ENCODE measurements at regions not wholly inside any gene's neighbourhood (a gene's known extent, or its start where the extent isn't known, plus 50 kb on each side); places are given as distances from the start of the nearest gene placed in this dataset.

DNA sequence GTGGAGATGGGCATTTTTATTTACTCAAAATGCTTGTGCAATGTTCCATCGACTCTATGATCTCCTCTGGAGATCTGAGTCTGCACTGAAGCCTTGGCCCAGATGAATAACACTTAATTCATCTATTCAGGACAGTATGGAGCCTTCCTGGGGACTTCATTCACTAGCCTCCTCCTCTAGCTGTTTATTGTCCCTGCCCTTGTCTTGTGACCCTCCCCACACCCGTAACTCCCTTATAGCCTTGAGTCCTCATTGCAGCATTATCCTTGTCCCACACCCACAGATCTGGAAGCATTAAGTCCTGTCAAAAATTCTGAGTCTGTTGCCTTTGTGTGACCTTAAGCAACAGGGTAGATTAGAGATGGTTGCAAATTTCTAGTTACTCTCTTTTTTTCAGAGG lies 138.3 kb upstream of the LMO4 start:
- H3K4me3 ChIP-seq (ENCODE audit: low read depth, low read length) = no peak overlapping the region
- TF ChIP-seq CTCF (IDR thresholded peaks at IDR 0.05; ENCODE audit: low read depth, low read length) = no peak
- no peak for DNase-seq (ENCODE audit: low read depth, low spot score)
- in situ Hi-C loops (cut with HindIII; ENCODE audit: low sequenced_read_pairs) = no loop called here

- no peak overlapping the region for H3K4me3 ChIP-seq (ENCODE audit: low read depth, low read length)
- TF ChIP-seq CTCF (IDR thresholded peaks at IDR 0.05; ENCODE audit: low read depth, low read length) = no peak
- DNase-seq (ENCODE audit: low read depth, low spot score) = no peak
- in situ Hi-C loops (cut with HindIII; ENCODE audit: low sequenced_read_pairs) = no loop called here
Observed at GRCh38 chr1:87191646-87192045, 137.0 kb upstream of the LMO4 start.

GRCh38 chr1:87194271-87194774 lies 134.4 kb upstream of the LMO4 start:
- in situ Hi-C loops (cut with HindIII; ENCODE audit: low sequenced_read_pairs) = no loop called here
- TF ChIP-seq CTCF (IDR thresholded peaks at IDR 0.05; ENCODE audit: low read depth, low read length) = no peak

DNA sequence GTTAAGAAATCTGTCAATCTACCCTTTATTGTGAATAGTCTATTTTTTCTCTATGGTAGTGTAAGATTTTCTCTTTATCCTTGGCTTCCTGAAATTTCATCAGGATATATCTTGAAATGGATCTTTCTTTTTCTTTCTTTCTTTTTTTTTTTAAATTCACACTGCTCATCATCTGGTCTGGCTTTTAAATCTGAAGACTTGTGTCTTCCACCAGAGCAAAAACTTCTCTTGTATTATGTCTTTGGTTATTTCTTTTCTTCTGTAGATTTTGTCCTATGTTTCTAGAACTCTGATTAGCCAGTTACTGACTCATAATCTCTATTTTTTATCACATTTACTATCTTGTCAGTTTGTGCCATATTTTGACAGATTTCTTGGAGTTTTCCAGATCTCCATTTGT lies 133.8 kb upstream of the LMO4 start:
- in situ Hi-C loops (cut with HindIII; ENCODE audit: low sequenced_read_pairs) = no loop called here
- DNase-seq (ENCODE audit: low read depth, low spot score) = no peak
- no peak for TF ChIP-seq CTCF (IDR thresholded peaks at IDR 0.05; ENCODE audit: low read depth, low read length)
- no peak overlapping the region for H3K4me3 ChIP-seq (ENCODE audit: low read depth, low read length)

More at GRCh38 chr1:87194271-87194774, 134.4 kb upstream of the LMO4 start:
- DNase-seq (ENCODE audit: low read depth, low spot score) = no peak
- H3K4me3 ChIP-seq (ENCODE audit: low read depth, low read length) = no peak overlapping the region

- DNase-seq (ENCODE audit: low read depth, low spot score) = no peak
- in situ Hi-C loops (cut with HindIII; ENCODE audit: low sequenced_read_pairs) = no loop called here
- no peak for TF ChIP-seq CTCF (IDR thresholded peaks at IDR 0.05; ENCODE audit: low read depth, low read length)
- no peak overlapping the region for H3K4me3 ChIP-seq (ENCODE audit: low read depth, low read length)
Observed at GRCh38 chr1:87196110-87196827, 132.4 kb upstream of the LMO4 start.

- in situ Hi-C loops (cut with HindIII; ENCODE audit: low sequenced_read_pairs) = no loop called here
- H3K4me3 ChIP-seq (ENCODE audit: low read depth, low read length) = no peak overlapping the region
- no peak for TF ChIP-seq CTCF (IDR thresholded peaks at IDR 0.05; ENCODE audit: low read depth, low read length)
- peak; percentile 10 for DNase-seq (ENCODE audit: low read depth, low spot score)
Observed at GRCh38 chr1:87197156-87197555, 131.5 kb upstream of the LMO4 start.
